Adrenal gland (tissue), 9 donors: ENCODE measurements at regions not wholly inside any gene's neighbourhood (a gene's known extent, or its start where the extent isn't known, plus 50 kb on each side); places are given as distances from the start of the nearest gene placed in this dataset.

Experiments
- DNase-seq, 7 donors: peaks; one replicate each; pipeline ENCODE4 v3.0.0-alpha.2; 2019 to 2020
- H3K27ac ChIP-seq, 5 donors: fragments of 200-600 bp; sonication (generic) in 4 of 5; 1 replicate in 3 of 5; 2 replicates in 2 of 5; pipeline versions ENCODE4 v1.5.1 to v1.8.0; 2016 to 2020; ENCODE audit warnings: mild to moderate bottlenecking in 1 of 5
- H3K27me3 ChIP-seq: fragments of 200-600 bp; 2 replicates; pipeline ENCODE4 v1.8.0; 2021
- H3K36me3 ChIP-seq, 2 donors: fragments of 200-600 bp; replicated peaks in 1 of 2; 1 replicate in 1 of 2; 2 replicates in 1 of 2; pipeline versions ENCODE4 v1.5.1 to v1.8.0; 2018 to 2022
- H3K4me1 ChIP-seq, 2 donors: fragments of 200-600 bp; replicated peaks in 1 of 2; 1 replicate in 1 of 2; 2 replicates in 1 of 2; pipeline versions ENCODE4 v1.5.1 to v1.8.0; 2018 to 2021
- H3K4me3 ChIP-seq, 4 donors: fragments of 200-600 bp; sonication (generic) in 3 of 4; one replicate each; pipeline ENCODE4 v1.5.1; 2016 to 2018
- H3K9me3 ChIP-seq, 3 donors: fragments of 200-600 bp; sonication (generic) in 1 of 3; replicated peaks in 1 of 3; 1 replicate in 2 of 3; 2 replicates in 1 of 3; pipeline versions ENCODE4 v1.5.1 to v1.8.0; 2016 to 2021
- POLR2A ChIP-seq, 2 donors: fragments of 450-650 bp; IDR thresholded peaks; one replicate each; pipeline ENCODE4 v1.6.1; 2017; ENCODE audit warnings: antibody characterized with exemption in 2 of 2, mild to moderate bottlenecking in 2 of 2, moderate library complexity in 1 of 2
- WGBS, 4 donors: extraction: QIAGEN DNeasy Blood & Tissue Kit in 2 of 4; methylation state at CpG; one replicate each; pipeline versions ENCODE4 v1.1.5 to v1.1.7; 2013 to 2017; 5-methylcytosine and 5-hydroxymethylcytosine counted together
- intact Hi-C, 2 donors: fragments of 100-400 bp; cut with DNase I; formaldehyde crosslinking; loops; one replicate each; pipeline versions ENCODE4 v1.14.1 to v1.15.0; 2022 to 2023
- TF ChIP-seq, protein P1 (sequence below), 6 experiments: fragments of 450-650 bp in 4 of 6; fragments of 200-600 bp in 2 of 6; sonication (generic) in 1 of 6; IDR thresholded peaks; 1 replicate in 5 of 6; 2 replicates in 1 of 6; pipeline versions ENCODE4 v1.5.1 to v1.8.0; 2016 to 2021; ENCODE audit warnings: antibody characterized with exemption in 6 of 6, mild to moderate bottlenecking in 2 of 6, moderate library complexity in 1 of 6
- donor health status: healthy with polysubstance abuse.
- donor health status: Bipolar disorder and iron deficiency.
- donor health status: DM: yes; HTN: yes; CAD: no.
- donor health status: DM: no; HTN: no; CAD: no.
- donor health status: DM: no; HTN: no; CAD: no.

DNA sequence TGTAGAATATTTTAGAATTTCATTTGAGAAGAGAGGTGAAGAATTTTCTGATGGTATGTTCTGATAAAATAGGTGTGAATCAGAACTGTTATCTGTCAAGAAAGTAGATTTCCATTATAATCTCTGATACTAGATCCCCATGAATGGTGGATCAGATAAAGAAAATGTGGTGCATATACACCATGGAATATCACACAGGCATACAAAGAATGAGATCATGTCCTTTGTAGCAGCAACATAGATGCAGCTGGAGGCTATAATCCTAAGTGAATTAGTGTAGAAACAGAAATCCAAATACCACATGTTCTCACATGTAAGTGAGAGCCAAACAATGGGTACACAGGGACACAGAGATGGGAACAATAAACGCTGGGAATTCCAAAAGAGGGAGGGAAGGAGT lies 372.0 kb upstream of the ATP2B1 start:
- Histone ChIP-seq H3K27me3 (no peaks in the 10 kb centered on the region), H3K4me1 (no peaks in the 10 kb centered on the region), H3K9me3 (no peaks in the 10 kb centered on the region), H3K27ac (no peak overlapping the region), H3K4me3 (no peak overlapping the region), H3K36me3 (no peaks in the 10 kb centered on the region)
- no peak for TF ChIP-seq POLR2A (IDR thresholded peaks at IDR 0.05)
- TF ChIP-seq, protein P1, sequence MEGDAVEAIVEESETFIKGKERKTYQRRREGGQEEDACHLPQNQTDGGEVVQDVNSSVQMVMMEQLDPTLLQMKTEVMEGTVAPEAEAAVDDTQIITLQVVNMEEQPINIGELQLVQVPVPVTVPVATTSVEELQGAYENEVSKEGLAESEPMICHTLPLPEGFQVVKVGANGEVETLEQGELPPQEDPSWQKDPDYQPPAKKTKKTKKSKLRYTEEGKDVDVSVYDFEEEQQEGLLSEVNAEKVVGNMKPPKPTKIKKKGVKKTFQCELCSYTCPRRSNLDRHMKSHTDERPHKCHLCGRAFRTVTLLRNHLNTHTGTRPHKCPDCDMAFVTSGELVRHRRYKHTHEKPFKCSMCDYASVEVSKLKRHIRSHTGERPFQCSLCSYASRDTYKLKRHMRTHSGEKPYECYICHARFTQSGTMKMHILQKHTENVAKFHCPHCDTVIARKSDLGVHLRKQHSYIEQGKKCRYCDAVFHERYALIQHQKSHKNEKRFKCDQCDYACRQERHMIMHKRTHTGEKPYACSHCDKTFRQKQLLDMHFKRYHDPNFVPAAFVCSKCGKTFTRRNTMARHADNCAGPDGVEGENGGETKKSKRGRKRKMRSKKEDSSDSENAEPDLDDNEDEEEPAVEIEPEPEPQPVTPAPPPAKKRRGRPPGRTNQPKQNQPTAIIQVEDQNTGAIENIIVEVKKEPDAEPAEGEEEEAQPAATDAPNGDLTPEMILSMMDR (IDR thresholded peaks at IDR 0.05): no peak
- DNase-seq: no peak
- WGBS, 4 donors: 41 to 70% (median 58%) methylated on average over 1 of the region's 1 CpG
- intact Hi-C loops: no loop called here

- H3K27ac ChIP-seq: no peak overlapping the region
- H3K4me1 ChIP-seq: no peaks in the 10 kb centered on the region
- H3K27me3 ChIP-seq: no peaks in the 10 kb centered on the region
- no peak overlapping the region for H3K4me3 ChIP-seq
- intact Hi-C loops: no loop called here
- WGBS, 4 donors: 38 to 57% (median 51%) methylated on average over 4 of the region's 4 CpGs
- no peaks in the 10 kb centered on the region for H3K9me3 ChIP-seq
- H3K36me3 ChIP-seq: no peaks in the 10 kb centered on the region
- no peak for DNase-seq
- no peak for TF ChIP-seq POLR2A (IDR thresholded peaks at IDR 0.05)
- TF ChIP-seq, protein P1 (IDR thresholded peaks at IDR 0.05): no peak
Observed at GRCh38 chr12:90079529-90080210, 371.0 kb upstream of the ATP2B1 start.

GRCh38 chr12:90078344-90078743 lies 369.7 kb upstream of the ATP2B1 start:
- H3K36me3 ChIP-seq: no peaks in the 10 kb centered on the region
- 50 to 63% (median 55%) methylated on average over 4 of the region's 4 CpGs for WGBS, 4 donors

GRCh38 chr12:90077756-90078155 lies 369.1 kb upstream of the ATP2B1 start:
- TF ChIP-seq, protein P1 (IDR thresholded peaks at IDR 0.05): no peak
- TF ChIP-seq POLR2A (IDR thresholded peaks at IDR 0.05): no peak
- Histone ChIP-seq H3K27me3 (no peaks in the 10 kb centered on the region), H3K4me1 (no peaks in the 10 kb centered on the region), H3K36me3 (no peaks in the 10 kb centered on the region), H3K9me3 (no peaks in the 10 kb centered on the region), H3K27ac (no peak overlapping the region), H3K4me3 (no peak overlapping the region)
- WGBS, 4 donors: 71 to 87% (median 78%) methylated on average over 4 of the region's 4 CpGs
- intact Hi-C loops: no loop called here
- DNase-seq: no peak

More at GRCh38 chr12:90078344-90078743, 369.7 kb upstream of the ATP2B1 start:
- no peak overlapping the region for H3K27ac ChIP-seq
- H3K9me3 ChIP-seq: no peaks in the 10 kb centered on the region
- H3K4me1 ChIP-seq: no peaks in the 10 kb centered on the region
- no peak for TF ChIP-seq POLR2A (IDR thresholded peaks at IDR 0.05)
- TF ChIP-seq, protein P1 (IDR thresholded peaks at IDR 0.05): no peak
- H3K27me3 ChIP-seq: no peaks in the 10 kb centered on the region
- intact Hi-C loops: no loop called here
- no peak for DNase-seq
- no peak overlapping the region for H3K4me3 ChIP-seq
